ENCODE measurements at regions not wholly inside any gene's neighbourhood (a gene's known extent, or its start where the extent isn't known, plus 50 kb on each side); places are given as distances from the start of the nearest gene placed in this dataset.

DNA sequence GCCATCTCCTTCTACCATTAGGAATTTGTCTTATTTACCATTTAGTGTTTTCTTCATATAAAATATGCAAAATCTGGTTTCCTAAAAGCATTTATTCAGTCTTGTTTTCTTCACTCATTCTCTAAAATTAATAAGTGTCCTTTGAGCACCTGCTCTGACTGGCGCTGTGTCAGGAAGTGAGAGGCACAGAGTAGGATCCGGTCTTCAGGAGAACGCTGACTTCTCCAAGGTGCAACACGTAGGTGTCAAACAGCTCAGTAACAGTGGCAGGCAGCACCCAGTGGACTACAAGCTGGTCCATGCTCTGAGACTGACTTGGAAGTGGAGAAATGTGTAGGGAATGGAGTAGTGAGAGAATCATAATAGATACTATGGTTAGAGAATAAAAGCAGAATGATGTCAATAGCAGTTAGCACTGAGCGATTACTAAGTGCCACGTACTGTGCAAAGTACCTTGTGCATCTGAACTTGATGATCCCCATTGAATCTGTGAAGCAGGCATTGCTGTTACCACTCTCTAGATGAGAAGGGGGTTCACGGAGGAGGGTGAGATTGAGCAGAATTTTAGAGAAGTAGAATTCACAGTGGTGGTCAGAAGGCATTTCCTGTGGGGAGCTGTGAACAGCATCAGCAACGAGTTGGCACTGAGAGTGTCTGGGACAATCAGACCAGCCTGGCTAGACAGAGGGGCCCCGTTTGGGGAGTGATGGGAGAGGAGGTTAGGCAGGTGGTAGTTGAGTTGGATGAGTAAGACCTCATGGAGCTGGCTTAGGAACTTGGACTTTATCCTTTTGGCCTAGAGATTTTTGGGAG lies 569.8 kb downstream of the QKI start:
- Histone ChIP-seq H3K4me2 (ENCODE audit: control insufficient read depth, extremely low read depth, insufficient read depth, low read depth, low read length) (no peak overlapping the region), H3K27me3 (ENCODE audit: control insufficient read depth, extremely low read depth, insufficient read depth, low read length) (no peaks in the 10 kb centered on the region), H3K79me2 (ENCODE audit: control insufficient read depth, insufficient read depth, low read length) (no peaks in the 10 kb centered on the region), H3K36me3 (ENCODE audit: control insufficient read depth in 2 of 2, extremely low read depth in 1 of 2, insufficient read depth in 2 of 2, low read length in 2 of 2) (no peaks in the 10 kb centered on the region), H2AFZ (ENCODE audit: control insufficient read depth, low read length) (no peak overlapping the region), H4K20me1 (ENCODE audit: control insufficient read depth, extremely low read depth, insufficient read depth, low read length) (no peaks in the 10 kb centered on the region), H3K9ac (ENCODE audit: control insufficient read depth, extremely low read depth, insufficient read depth, low read length) (no peak overlapping the region), H3K9me3 (ENCODE audit: control insufficient read depth, low read depth, low read length) (no peaks in the 10 kb centered on the region), H3K27ac (ENCODE audit: control insufficient read depth, insufficient read depth, low read length) (no peak overlapping the region), H3K4me1 (ENCODE audit: control insufficient read depth, extremely low read depth, insufficient read depth, low read length) (no peaks in the 10 kb centered on the region), H3K4me3 (ENCODE audit: control insufficient read depth in 2 of 3, extremely low read depth in 1 of 3, insufficient read depth in 2 of 3, low read depth in 1 of 3, low read length in 3 of 3) (no peak overlapping the region), H3K9me1 (ENCODE audit: control insufficient read depth, extremely low read depth, insufficient read depth, low read length) (no peaks in the 10 kb centered on the region)
- DNase-seq (ENCODE audit: low read depth, low spot score) (no peak), FAIRE-seq (no peak)
- TF ChIP-seq, protein P1, sequence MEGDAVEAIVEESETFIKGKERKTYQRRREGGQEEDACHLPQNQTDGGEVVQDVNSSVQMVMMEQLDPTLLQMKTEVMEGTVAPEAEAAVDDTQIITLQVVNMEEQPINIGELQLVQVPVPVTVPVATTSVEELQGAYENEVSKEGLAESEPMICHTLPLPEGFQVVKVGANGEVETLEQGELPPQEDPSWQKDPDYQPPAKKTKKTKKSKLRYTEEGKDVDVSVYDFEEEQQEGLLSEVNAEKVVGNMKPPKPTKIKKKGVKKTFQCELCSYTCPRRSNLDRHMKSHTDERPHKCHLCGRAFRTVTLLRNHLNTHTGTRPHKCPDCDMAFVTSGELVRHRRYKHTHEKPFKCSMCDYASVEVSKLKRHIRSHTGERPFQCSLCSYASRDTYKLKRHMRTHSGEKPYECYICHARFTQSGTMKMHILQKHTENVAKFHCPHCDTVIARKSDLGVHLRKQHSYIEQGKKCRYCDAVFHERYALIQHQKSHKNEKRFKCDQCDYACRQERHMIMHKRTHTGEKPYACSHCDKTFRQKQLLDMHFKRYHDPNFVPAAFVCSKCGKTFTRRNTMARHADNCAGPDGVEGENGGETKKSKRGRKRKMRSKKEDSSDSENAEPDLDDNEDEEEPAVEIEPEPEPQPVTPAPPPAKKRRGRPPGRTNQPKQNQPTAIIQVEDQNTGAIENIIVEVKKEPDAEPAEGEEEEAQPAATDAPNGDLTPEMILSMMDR (optimal IDR thresholded peaks at IDR 0.05 in 1 of 3, IDR thresholded peaks at IDR 0.05 in 1 of 3, conservative IDR thresholded peaks at IDR 0.05 in 1 of 3; ENCODE audit: extremely low read depth in 1 of 3, insufficient read depth in 2 of 3, low read length in 3 of 3), result no peak
- no peak for TF ChIP-seq EZH2 (IDR thresholded peaks at IDR 0.05; ENCODE audit: low read length)
- dilution Hi-C loops (cut with MboI; ENCODE audit: extremely low pct_ligation_motif_present, low sequenced_read_pairs), result no loop called here

DNA sequence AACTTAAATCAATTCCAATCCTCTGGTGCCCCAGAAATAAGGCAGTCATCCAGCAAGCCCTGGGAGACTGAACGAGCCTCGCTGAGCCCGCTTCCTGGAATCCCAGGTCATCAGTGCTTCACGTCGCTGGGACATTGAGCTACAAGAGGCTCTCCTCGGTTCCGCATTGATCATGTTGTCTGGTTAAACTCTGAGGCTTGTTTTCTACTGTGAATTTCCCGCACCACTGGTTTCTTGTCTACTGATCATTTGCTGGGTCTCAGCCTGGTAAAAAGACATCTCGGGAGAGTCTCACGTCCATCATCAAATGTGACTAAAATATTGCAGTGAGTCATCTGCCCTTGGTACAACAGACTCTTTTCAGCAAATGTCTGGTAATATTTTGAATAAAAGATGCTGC lies 569.2 kb downstream of the QKI start:
- H4K20me1 ChIP-seq (ENCODE audit: control insufficient read depth, extremely low read depth, insufficient read depth, low read length), result no peaks in the 10 kb centered on the region
- no peaks in the 10 kb centered on the region for H3K79me2 ChIP-seq (ENCODE audit: control insufficient read depth, insufficient read depth, low read length)
- FAIRE-seq (no peak), DNase-seq (ENCODE audit: low read depth, low spot score) (no peak)
- no peaks in the 10 kb centered on the region for H3K9me3 ChIP-seq (ENCODE audit: control insufficient read depth, low read depth, low read length)
- no peaks in the 10 kb centered on the region for H3K36me3 ChIP-seq (ENCODE audit: control insufficient read depth in 2 of 2, extremely low read depth in 1 of 2, insufficient read depth in 2 of 2, low read length in 2 of 2)
- H3K27me3 ChIP-seq (ENCODE audit: control insufficient read depth, extremely low read depth, insufficient read depth, low read length), result no peaks in the 10 kb centered on the region
- H3K9ac ChIP-seq (ENCODE audit: control insufficient read depth, extremely low read depth, insufficient read depth, low read length), result no peak overlapping the region
- H3K4me1 ChIP-seq (ENCODE audit: control insufficient read depth, extremely low read depth, insufficient read depth, low read length), result no peaks in the 10 kb centered on the region
- dilution Hi-C loops (cut with MboI; ENCODE audit: extremely low pct_ligation_motif_present, low sequenced_read_pairs), result no loop called here
- no peak overlapping the region for H3K27ac ChIP-seq (ENCODE audit: control insufficient read depth, insufficient read depth, low read length)
- H3K4me2 ChIP-seq (ENCODE audit: control insufficient read depth, extremely low read depth, insufficient read depth, low read depth, low read length), result no peak overlapping the region
- H2AFZ ChIP-seq (ENCODE audit: control insufficient read depth, low read length), result no peak overlapping the region
- no peak for TF ChIP-seq EZH2 (IDR thresholded peaks at IDR 0.05; ENCODE audit: low read length)
- TF ChIP-seq, protein P1 (optimal IDR thresholded peaks at IDR 0.05 in 1 of 3, IDR thresholded peaks at IDR 0.05 in 1 of 3, conservative IDR thresholded peaks at IDR 0.05 in 1 of 3; ENCODE audit: extremely low read depth in 1 of 3, insufficient read depth in 2 of 3, low read length in 3 of 3), result no peak
- no peaks in the 10 kb centered on the region for H3K9me1 ChIP-seq (ENCODE audit: control insufficient read depth, extremely low read depth, insufficient read depth, low read length)
- H3K4me3 ChIP-seq (ENCODE audit: control insufficient read depth in 2 of 3, extremely low read depth in 1 of 3, insufficient read depth in 2 of 3, low read depth in 1 of 3, low read length in 3 of 3), result no peak overlapping the region

All from keratinocyte (primary cell).